Psoas muscle (tissue), 7 donors: ENCODE measurements at regions not wholly inside any gene's neighbourhood (a gene's known extent, or its start where the extent isn't known, plus 50 kb on each side); places are given as distances from the start of the nearest gene placed in this dataset.

Source experiments
- ATAC-seq, 4 donors: fragments of 200-7000 bp; cut with Tn5 transposase; one replicate each; pipeline ENCODE4 v1.9.1; 2020; ENCODE audit warnings: moderate library complexity in 3 of 4, mild to moderate bottlenecking in 2 of 4
- DNase-seq, 2 donors: peaks; one replicate each; pipeline ENCODE4 v3.0.0-alpha.2; 2020
- H3K27ac ChIP-seq: fragments of 200-600 bp; one replicate; pipeline ENCODE4 v1.8.0; 2022
- H3K27me3 ChIP-seq, 3 donors: fragments of 200-600 bp in 1 of 3; one replicate each; pipeline versions ENCODE4 v1.6.1 to v1.8.0; 2013 to 2022; ENCODE audit warnings: low read length in 2 of 3, mild to moderate bottlenecking in 2 of 3, moderate library complexity in 1 of 3; ENCODE audit not compliant: insufficient read depth in 3 of 3
- H3K36me3 ChIP-seq, 2 donors: fragments of 200-600 bp in 1 of 2; one replicate each; pipeline versions ENCODE4 v1.6.1 to v1.8.0; 2013 to 2022; ENCODE audit warnings: low read depth in 1 of 2, mild to moderate bottlenecking in 1 of 2, moderate library complexity in 1 of 2; ENCODE audit not compliant: insufficient read depth in 1 of 2
- H3K4me1 ChIP-seq: fragments of 200-600 bp; one replicate; pipeline ENCODE4 v1.8.0; 2022
- H3K4me3 ChIP-seq: fragments of 200-600 bp; one replicate; pipeline ENCODE4 v1.8.0; 2022; ENCODE audit warnings: mild to moderate bottlenecking
- H3K9me3 ChIP-seq: fragments of 200-600 bp; one replicate; pipeline ENCODE4 v1.8.0; 2022
- CTCF ChIP-seq: fragments of 200-600 bp; IDR thresholded peaks from one replicate; pipeline ENCODE4 v1.8.0; 2022; ENCODE audit warnings: antibody characterized with exemption
- WGBS, 3 donors: extraction: QIAGEN DNeasy Blood & Tissue Kit; methylation state at CpG; one replicate each; pipeline versions ENCODE4 v1.1.6 to v1.1.7; 2013; 5-methylcytosine and 5-hydroxymethylcytosine counted together
- intact Hi-C, 2 donors: fragments of 100-400 bp; cut with DNase I; formaldehyde crosslinking; loops; one replicate each; pipeline versions ENCODE4 v1.11.0 to v1.14.2; 2022
- donor health status: healthy with polysubstance abuse.
- donor health status: DM: no; HTN: no; CAD: no; lungs with moderate emphysema.
- donor health status: Bipolar disorder and iron deficiency.
- donor health status: healthy.
- donor health status: DM: yes; HTN: yes; CAD: no.
- donor health status: DM: no; HTN: no; CAD: no.
- donor health status: DM: yes; HTN: yes; CAD: no.

GRCh38 chr6:19597809-19598320, 239.3 kb upstream of the ID4 start:
- TF ChIP-seq CTCF, result no peak
- Histone ChIP-seq H3K27me3 (no peaks in the 10 kb centered on the region), H3K4me1 (no peaks in the 10 kb centered on the region), H3K27ac (no peak overlapping the region), H3K36me3 (no peaks in the 10 kb centered on the region), H3K9me3 (no peaks in the 10 kb centered on the region), H3K4me3 (no peak overlapping the region)
- WGBS, 3 donors, result 88% methylated on average over 5 of the region's 5 CpGs
- ATAC-seq (no peak), DNase-seq (no peak)
- intact Hi-C loops, result no loop called here

GRCh38 chr6:19599796-19600464, 237.2 kb upstream of the ID4 start:
- no peaks in the 10 kb centered on the region for H3K27me3 ChIP-seq
- DNase-seq (no peak), ATAC-seq (no peak)
- no peaks in the 10 kb centered on the region for H3K36me3 ChIP-seq
- no peaks in the 10 kb centered on the region for H3K4me1 ChIP-seq
- H3K27ac ChIP-seq, result no peak overlapping the region
- WGBS, 3 donors, result 38 to 46% (median 41%) methylated on average over 5 of the region's 5 CpGs
- no peaks in the 10 kb centered on the region for H3K9me3 ChIP-seq
- intact Hi-C loops, result no loop called here
- no peak overlapping the region for H3K4me3 ChIP-seq
- no peak for TF ChIP-seq CTCF

GRCh38 chr6:19602434-19603013, 234.6 kb upstream of the ID4 start:
- Histone ChIP-seq H3K9me3 (no peaks in the 10 kb centered on the region), H3K4me3 (no peak overlapping the region), H3K27ac (no peak overlapping the region), H3K4me1 (no peaks in the 10 kb centered on the region), H3K27me3 (no peaks in the 10 kb centered on the region), H3K36me3 (no peaks in the 10 kb centered on the region)
- TF ChIP-seq CTCF, result no peak
- intact Hi-C loops, result no loop called here
- DNase-seq (no peak), ATAC-seq (no peak)
- 50 to 58% (median 53%) methylated on average over 2 of the region's 2 CpGs for WGBS, 3 donors

GRCh38 chr6:19603721-19604120, 233.4 kb upstream of the ID4 start:
- Histone ChIP-seq H3K27ac (no peak overlapping the region), H3K27me3 (no peaks in the 10 kb centered on the region), H3K9me3 (no peaks in the 10 kb centered on the region), H3K36me3 (no peaks in the 10 kb centered on the region), H3K4me3 (no peak overlapping the region), H3K4me1 (no peaks in the 10 kb centered on the region)
- intact Hi-C loops, result no loop called here
- DNase-seq (peak; percentile 18 to 56), ATAC-seq (no peak)
- 8 to 24% (median 9%) methylated on average over 1 of the region's 1 CpG for WGBS, 3 donors
- no peak for TF ChIP-seq CTCF
